ENCODE measurements at regions not wholly inside any gene's neighbourhood (a gene's known extent, or its start where the extent isn't known, plus 50 kb on each side); places are given as distances from the start of the nearest gene placed in this dataset.

DNA sequence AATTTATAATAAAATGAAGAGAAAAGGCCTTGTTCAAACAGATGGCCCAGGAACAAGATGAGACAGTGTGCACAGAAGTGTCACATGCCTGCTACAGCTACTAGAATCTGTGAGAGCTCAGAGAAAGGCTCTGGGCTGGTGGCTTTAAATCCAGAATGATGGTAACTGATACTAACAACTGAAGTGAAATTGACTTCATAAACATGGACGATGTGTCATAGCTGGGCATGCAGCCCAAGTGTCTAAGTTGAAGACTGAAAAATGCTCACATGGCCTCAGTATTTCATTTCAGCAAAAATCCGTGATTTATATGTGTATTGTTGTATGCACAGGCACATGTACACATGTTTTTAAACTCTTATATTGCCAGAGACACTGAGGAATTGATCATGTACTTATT is 208.3 kb upstream of the RUNX1 start:
- intact Hi-C loops (cut with DNase I; ENCODE audit: low total_unique reads), result no loop called here
- H3K36me3 ChIP-seq, result no peaks in the 10 kb centered on the region
- no peak for DNase-seq
- H3K27ac ChIP-seq, result peak overlapping the region in 2 of 8 donors; percentile 15 to 42
- TF ChIP-seq POLR2AphosphoS5 (IDR thresholded peaks at IDR 0.05) (no peak), CTCF (IDR thresholded peaks at IDR 0.05 in 8 of 11, conservative IDR thresholded peaks at IDR 0.05 in 3 of 11) (no peak)
- H3K9me3 ChIP-seq, result peaks cover 0 to 10% (median 3%) of the 10 kb centered on the region in 8 donors
- no peaks in the 10 kb centered on the region for H3K27me3 ChIP-seq (replicated peaks in 1 of 7)
- no peak overlapping the region for H3K4me3 ChIP-seq
- 51 to 71% (median 67%) methylated on average over 2 of the region's 2 CpGs for WGBS, 5 donors
- no peaks in the 10 kb centered on the region for H3K4me1 ChIP-seq

DNA sequence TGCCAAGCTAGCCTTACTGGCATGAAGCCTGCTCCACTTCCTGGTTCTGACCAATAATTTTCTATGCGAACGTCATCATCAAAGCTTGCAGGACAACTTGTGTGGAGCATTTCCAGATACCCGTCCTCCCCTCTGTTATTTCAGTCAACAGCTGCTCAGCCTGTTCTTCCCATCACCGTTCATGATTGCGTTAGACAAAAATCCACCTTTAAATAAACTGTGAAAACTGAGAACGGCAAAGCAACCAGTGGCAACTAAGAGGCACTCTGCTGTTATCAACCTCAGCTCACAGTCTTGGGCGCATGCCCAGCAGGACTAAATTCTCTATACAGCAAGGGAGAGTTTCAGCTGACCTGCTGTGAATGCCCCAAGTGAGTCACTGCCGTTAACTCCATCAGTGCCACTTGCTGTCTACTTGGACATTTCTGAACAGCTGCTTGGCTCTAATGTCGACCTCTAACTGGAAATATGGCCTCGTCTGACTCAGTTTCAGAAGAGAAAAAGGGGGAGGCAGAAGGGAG is 207.4 kb upstream of the RUNX1 start:
- H3K4me3 ChIP-seq, result peak overlapping the region in 1 of 8 donors; percentile 13
- intact Hi-C loops (cut with DNase I; ENCODE audit: low total_unique reads), result no loop called here
- H3K4me1 ChIP-seq, result no peaks in the 10 kb centered on the region
- DNase-seq, result no peak
- no peaks in the 10 kb centered on the region for H3K27me3 ChIP-seq (replicated peaks in 1 of 7)
- peak overlapping the region in 3 of 8 donors; percentile 15 to 42 (median 37) for H3K27ac ChIP-seq
- 53 to 77% (median 62%) methylated on average over 10 of the region's 10 CpGs for whole genome bisulfite sequencing, 5 donors
- peaks cover 0 to 10% (median 3%) of the 10 kb centered on the region in 8 donors for H3K9me3 ChIP-seq
- H3K36me3 ChIP-seq, result no peaks in the 10 kb centered on the region
- no peak for TF ChIP-seq POLR2A (IDR thresholded peaks at IDR 0.05)
- TF ChIP-seq POLR2AphosphoS5 (IDR thresholded peaks at IDR 0.05), result no peak
- TF ChIP-seq CTCF (IDR thresholded peaks at IDR 0.05 in 8 of 11, conservative IDR thresholded peaks at IDR 0.05 in 3 of 11), result no peak

DNA sequence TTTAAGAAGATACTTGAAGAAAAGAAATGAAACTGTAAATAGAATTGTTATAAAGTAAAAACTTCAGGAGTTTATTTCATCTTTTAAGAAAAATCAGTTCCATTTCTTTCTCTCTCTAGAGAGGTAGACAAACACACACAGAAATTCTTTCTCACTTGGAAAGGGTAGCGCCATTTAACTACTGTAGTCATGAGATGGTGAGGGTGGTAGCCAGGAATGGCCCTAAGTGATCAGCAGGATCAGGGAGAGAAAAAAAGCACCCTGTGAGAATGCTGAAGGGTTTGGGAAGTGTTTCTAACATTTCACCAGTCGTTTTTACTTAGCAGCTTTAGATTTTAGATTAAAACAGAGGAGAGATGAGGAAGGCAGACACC is 205.7 kb upstream of the RUNX1 start:
- 70 to 86% (median 80%) methylated on average over 2 of the region's 2 CpGs for WGBS, 5 donors
- Histone ChIP-seq H3K4me3 (no peak overlapping the region), H3K4me1 (no peaks in the 10 kb centered on the region), H3K36me3 (no peaks in the 10 kb centered on the region), H3K27ac (no peak overlapping the region), H3K9me3 (peaks cover 0 to 11% (median 10%) of the 10 kb centered on the region in 8 donors), H3K27me3 (replicated peaks in 1 of 7) (no peaks in the 10 kb centered on the region)
- intact Hi-C loops (cut with DNase I; ENCODE audit: low total_unique reads), result no loop called here
- no peak for DNase-seq
- TF ChIP-seq POLR2A (IDR thresholded peaks at IDR 0.05) (no peak), CTCF (IDR thresholded peaks at IDR 0.05 in 8 of 11, conservative IDR thresholded peaks at IDR 0.05 in 3 of 11) (no peak), POLR2AphosphoS5 (IDR thresholded peaks at IDR 0.05) (no peak)

GRCh38 chr21:35254006-35254764 is 205.1 kb upstream of the RUNX1 start:
- H3K4me3 ChIP-seq, result no peak overlapping the region
- 81 to 88% (median 82%) methylated on average over 12 of the region's 12 CpGs for WGBS, 5 donors
- H3K27ac ChIP-seq, result no peak overlapping the region
- H3K27me3 ChIP-seq (replicated peaks in 1 of 7), result no peaks in the 10 kb centered on the region
- DNase-seq, result no peak
- no peak for TF ChIP-seq POLR2A (IDR thresholded peaks at IDR 0.05)
- TF ChIP-seq POLR2AphosphoS5 (IDR thresholded peaks at IDR 0.05), result no peak
- no peak for TF ChIP-seq CTCF (IDR thresholded peaks at IDR 0.05 in 8 of 11, conservative IDR thresholded peaks at IDR 0.05 in 3 of 11)
- H3K36me3 ChIP-seq, result no peaks in the 10 kb centered on the region
- peaks cover 0 to 14% (median 11%) of the 10 kb centered on the region in 8 donors for H3K9me3 ChIP-seq
- H3K4me1 ChIP-seq, result no peaks in the 10 kb centered on the region
- intact Hi-C loops (cut with DNase I; ENCODE audit: low total_unique reads), result no loop called here

All from spleen (tissue), 11 donors.